ENCODE measurements at regions not wholly inside any gene's neighbourhood (a gene's known extent, or its start where the extent isn't known, plus 50 kb on each side); places are given as distances from the start of the nearest gene placed in this dataset.

DNA sequence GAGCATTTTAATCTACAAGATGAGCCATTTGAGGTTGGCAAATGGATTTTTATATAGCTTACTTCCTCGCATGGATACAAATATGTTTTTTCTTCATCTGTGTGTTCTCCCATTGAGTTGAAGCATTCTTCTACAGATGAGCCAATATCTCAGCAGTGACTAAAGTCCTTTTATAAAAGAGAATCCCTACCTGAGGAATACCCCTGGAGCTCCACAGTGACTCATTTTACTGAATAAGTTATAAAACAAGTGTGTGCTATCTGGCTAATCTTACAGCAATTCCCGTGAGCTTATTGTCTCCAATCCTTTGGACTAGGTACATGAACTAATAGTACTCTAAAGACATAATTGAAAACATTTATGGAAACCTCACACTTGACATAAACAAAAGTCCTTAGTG, 354.2 kb upstream of the BCHE start:
- TF ChIP-seq, protein P1, sequence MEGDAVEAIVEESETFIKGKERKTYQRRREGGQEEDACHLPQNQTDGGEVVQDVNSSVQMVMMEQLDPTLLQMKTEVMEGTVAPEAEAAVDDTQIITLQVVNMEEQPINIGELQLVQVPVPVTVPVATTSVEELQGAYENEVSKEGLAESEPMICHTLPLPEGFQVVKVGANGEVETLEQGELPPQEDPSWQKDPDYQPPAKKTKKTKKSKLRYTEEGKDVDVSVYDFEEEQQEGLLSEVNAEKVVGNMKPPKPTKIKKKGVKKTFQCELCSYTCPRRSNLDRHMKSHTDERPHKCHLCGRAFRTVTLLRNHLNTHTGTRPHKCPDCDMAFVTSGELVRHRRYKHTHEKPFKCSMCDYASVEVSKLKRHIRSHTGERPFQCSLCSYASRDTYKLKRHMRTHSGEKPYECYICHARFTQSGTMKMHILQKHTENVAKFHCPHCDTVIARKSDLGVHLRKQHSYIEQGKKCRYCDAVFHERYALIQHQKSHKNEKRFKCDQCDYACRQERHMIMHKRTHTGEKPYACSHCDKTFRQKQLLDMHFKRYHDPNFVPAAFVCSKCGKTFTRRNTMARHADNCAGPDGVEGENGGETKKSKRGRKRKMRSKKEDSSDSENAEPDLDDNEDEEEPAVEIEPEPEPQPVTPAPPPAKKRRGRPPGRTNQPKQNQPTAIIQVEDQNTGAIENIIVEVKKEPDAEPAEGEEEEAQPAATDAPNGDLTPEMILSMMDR (conservative IDR thresholded peaks at IDR 0.05) = no peak
- no peak for TF ChIP-seq ZFX (IDR thresholded peaks at IDR 0.05)

All from C4-2B (cell line).